OCI-LY7 (cell line): ENCODE measurements at regions not wholly inside any gene's neighbourhood (a gene's known extent, or its start where the extent isn't known, plus 50 kb on each side); places are given as distances from the start of the nearest gene placed in this dataset.

Experiments used
- CTCF ChIP-seq: fragments of 200-600 bp; sonication (generic); conservative IDR thresholded peaks from 2 replicates; pipeline ENCODE4 v1.5.1; 2014; ENCODE audit warnings: mild to moderate bottlenecking, antibody characterized with exemption, low read length, moderate library complexity, mixed read lengths
- EZH2phosphoT487 ChIP-seq: fragments of 200-600 bp; sonication (generic); IDR thresholded peaks from 2 replicates; pipeline ENCODE4 v1.6.1; 2018; ENCODE audit warnings: low read depth, borderline replicate concordance, mild to moderate bottlenecking, mixed run types, antibody characterized with exemption, low read length, moderate library complexity, mixed read lengths

- TF ChIP-seq CTCF (no peak), EZH2phosphoT487 (no peak)
These were observed 985.1 kb downstream of the HACE1 start for GRCh38 chr6:103874575-103874974.
